OCI-LY1 (cell line): ENCODE measurements at regions not wholly inside any gene's neighbourhood (a gene's known extent, or its start where the extent isn't known, plus 50 kb on each side); places are given as distances from the start of the nearest gene placed in this dataset.

ENCODE experiments used
- H2AFZ ChIP-seq: fragments of 200-600 bp; sonication (generic), shearing (Covaris generic); 2 replicates; pipeline ENCODE4 v1.6.0; 2014; ENCODE audit warnings: antibody characterized with exemption, mild to moderate bottlenecking, low read length
- H3F3A ChIP-seq: fragments of 200-600 bp; sonication (generic), shearing (Covaris generic); 2 replicates; pipeline ENCODE4 v1.6.0; 2014; ENCODE audit warnings: mild to moderate bottlenecking, antibody characterized with exemption, low read length, moderate library complexity; ENCODE audit not compliant: insufficient read depth
- H3K27ac ChIP-seq: fragments of 200-600 bp; sonication (generic); 2 replicates; pipeline ENCODE4 v1.5.1; 2014; ENCODE audit warnings: low read length, mixed run types, mild to moderate bottlenecking, low read depth; ENCODE audit not compliant: poor library complexity, severe bottlenecking
- H3K27me3 ChIP-seq: fragments of 200-600 bp; sonication (generic); 2 replicates; pipeline ENCODE4 v1.6.0; 2014; ENCODE audit warnings: antibody characterized with exemption, mild to moderate bottlenecking, low read length, moderate library complexity; ENCODE audit not compliant: insufficient read depth
- H3K36me3 ChIP-seq: fragments of 200-600 bp; sonication (generic); 2 replicates; pipeline ENCODE4 v1.6.1; 2014; ENCODE audit warnings: mild to moderate bottlenecking, antibody characterized with exemption, low read length, moderate library complexity, mixed read lengths; ENCODE audit not compliant: insufficient read depth
- H3K4me1 ChIP-seq: fragments of 200-600 bp; sonication (generic); 2 replicates; pipeline ENCODE4 v1.5.1; 2014; ENCODE audit warnings: mild to moderate bottlenecking, low read length, moderate library complexity; ENCODE audit not compliant: insufficient read depth, severe bottlenecking
- H3K4me2 ChIP-seq: fragments of 200-600 bp; sonication (generic), shearing (Covaris generic); 2 replicates; pipeline ENCODE4 v1.6.1; 2014; ENCODE audit warnings: low read length
- H3K4me3 ChIP-seq: fragments of 200-600 bp; sonication (generic); 2 replicates; pipeline ENCODE4 v1.5.1; 2014; ENCODE audit warnings: low read length, low read depth, mild to moderate bottlenecking, mixed read lengths; ENCODE audit not compliant: poor library complexity, severe bottlenecking
- H3K79me2 ChIP-seq: fragments of 200-600 bp; shearing (Covaris generic); 2 replicates; pipeline ENCODE4 v1.6.1; 2016; ENCODE audit warnings: mixed run types, low read length, mixed read lengths; ENCODE audit not compliant: insufficient read depth
- H3K9ac ChIP-seq: fragments of 200-600 bp; sonication (generic), shearing (Covaris generic); 2 replicates; pipeline ENCODE4 v1.6.1; 2014; ENCODE audit warnings: mild to moderate bottlenecking, low read length, mixed read lengths
- H3K9me2 ChIP-seq: fragments of 200-600 bp; sonication (generic), shearing (Covaris generic); 2 replicates; pipeline ENCODE4 v1.6.1; 2014; ENCODE audit warnings: low read depth, mild to moderate bottlenecking, low read length, mixed read lengths
- H3K9me3 ChIP-seq: fragments of 200-600 bp; shearing (Covaris generic); 2 replicates; pipeline ENCODE4 v1.6.1; 2014; ENCODE audit warnings: low read length, mixed read lengths
- H4K20me1 ChIP-seq: fragments of 200-600 bp; sonication (generic), shearing (Covaris generic); 2 replicates; pipeline ENCODE4 v1.6.0; 2016; ENCODE audit warnings: mild to moderate bottlenecking, low read length; ENCODE audit not compliant: insufficient read depth
- CTCF ChIP-seq: fragments of 200-600 bp; sonication (generic), shearing (Covaris generic); IDR thresholded peaks from 2 replicates; pipeline ENCODE4 v1.5.1; 2017; ENCODE audit warnings: mild to moderate bottlenecking, antibody characterized with exemption, low read length, moderate library complexity, mixed read lengths
- EZH2 ChIP-seq: fragments of 200-600 bp; sonication (generic), shearing (Covaris generic); IDR thresholded peaks from 2 replicates; pipeline ENCODE4 v1.8.0; 2017; ENCODE audit warnings: borderline replicate concordance, mixed run types, mild to moderate bottlenecking, antibody characterized with exemption, low read length, moderate library complexity, mixed read lengths

- TF ChIP-seq EZH2, result no peak
- TF ChIP-seq CTCF, result no peak
- H4K20me1 ChIP-seq, result no peaks in the 10 kb centered on the region
- no peaks in the 10 kb centered on the region for H3K79me2 ChIP-seq
- no peaks in the 10 kb centered on the region for H3K9me2 ChIP-seq
- no peak overlapping the region for H2AFZ ChIP-seq
- no peak overlapping the region for H3K9ac ChIP-seq
- H3F3A ChIP-seq, result no peaks in the 10 kb centered on the region
- H3K27me3 ChIP-seq, result no peaks in the 10 kb centered on the region
- H3K9me3 ChIP-seq, result no peaks in the 10 kb centered on the region
- no peak overlapping the region for H3K27ac ChIP-seq
- no peak overlapping the region for H3K4me2 ChIP-seq
- H3K4me1 ChIP-seq, result no peaks in the 10 kb centered on the region
- H3K36me3 ChIP-seq, result no peaks in the 10 kb centered on the region
- H3K4me3 ChIP-seq, result no peak overlapping the region
Observed at GRCh38 chr12:65720136-65721130, 103.8 kb upstream of the HMGA2 start.

- H3K4me1 ChIP-seq, result no peaks in the 10 kb centered on the region
- no peaks in the 10 kb centered on the region for H4K20me1 ChIP-seq
- no peaks in the 10 kb centered on the region for H3K9me3 ChIP-seq
- no peak overlapping the region for H3K27ac ChIP-seq
- H2AFZ ChIP-seq, result no peak overlapping the region
- no peaks in the 10 kb centered on the region for H3K36me3 ChIP-seq
- H3K27me3 ChIP-seq, result no peaks in the 10 kb centered on the region
- no peaks in the 10 kb centered on the region for H3K9me2 ChIP-seq
- H3K4me2 ChIP-seq, result no peak overlapping the region
- no peaks in the 10 kb centered on the region for H3K79me2 ChIP-seq
- no peak overlapping the region for H3K9ac ChIP-seq
- H3K4me3 ChIP-seq, result no peak overlapping the region
- TF ChIP-seq CTCF, result no peak
- TF ChIP-seq EZH2, result no peak
- H3F3A ChIP-seq, result no peaks in the 10 kb centered on the region
Observed at GRCh38 chr12:65721541-65722190, 102.6 kb upstream of the HMGA2 start.

- Histone ChIP-seq H3K79me2 (no peaks in the 10 kb centered on the region), H3K27me3 (no peaks in the 10 kb centered on the region), H4K20me1 (no peaks in the 10 kb centered on the region), H3K9me3 (no peaks in the 10 kb centered on the region), H3F3A (no peaks in the 10 kb centered on the region), H2AFZ (no peak overlapping the region), H3K27ac (no peak overlapping the region), H3K36me3 (no peaks in the 10 kb centered on the region), H3K4me2 (no peak overlapping the region), H3K9me2 (no peaks in the 10 kb centered on the region), H3K4me1 (no peaks in the 10 kb centered on the region), H3K9ac (no peak overlapping the region), H3K4me3 (no peak overlapping the region)
- TF ChIP-seq EZH2, result no peak
Observed at GRCh38 chr12:65725376-65725775, 98.9 kb upstream of the HMGA2 start.
